SU-DHL-6 (cell line): ENCODE measurements at regions not wholly inside any gene's neighbourhood (a gene's known extent, or its start where the extent isn't known, plus 50 kb on each side); places are given as distances from the start of the nearest gene placed in this dataset.

Source experiments
- CTCF ChIP-seq: fragments of 200-600 bp; sonication (generic); IDR thresholded peaks from one replicate; pipeline ENCODE4 v1.5.1; 2017; ENCODE audit warnings: antibody characterized with exemption, mild to moderate bottlenecking, low read length, moderate library complexity; ENCODE audit not compliant: insufficient read depth, poor library complexity, severe bottlenecking
- EZH2phosphoT487 ChIP-seq: fragments of 200-600 bp; sonication (generic), shearing (Covaris generic); conservative IDR thresholded peaks from 2 replicates; pipeline ENCODE4 v1.6.1; 2018; ENCODE audit warnings: mild to moderate bottlenecking, antibody characterized with exemption, low read length, moderate library complexity, mixed read lengths

- TF ChIP-seq CTCF (no peak), EZH2phosphoT487 (no peak)
Observed at GRCh38 chr12:87238466-87238865, 790.7 kb downstream of the C12orf50 start.
